GM19239 (cell line): ENCODE measurements at regions not wholly inside any gene's neighbourhood (a gene's known extent, or its start where the extent isn't known, plus 50 kb on each side); places are given as distances from the start of the nearest gene placed in this dataset.

Experiments used
- DNase-seq: peaks from one replicate; pipeline ENCODE4 v3.0.0; 2011; ENCODE audit warnings: low spot score; ENCODE audit not compliant: insufficient read length
- FAIRE-seq: peaks from 2 replicates; lab custom pipeline; 2011; peaks lifted over from hg19 to GRCh38; lab: Jason Lieb, UNC

DNA sequence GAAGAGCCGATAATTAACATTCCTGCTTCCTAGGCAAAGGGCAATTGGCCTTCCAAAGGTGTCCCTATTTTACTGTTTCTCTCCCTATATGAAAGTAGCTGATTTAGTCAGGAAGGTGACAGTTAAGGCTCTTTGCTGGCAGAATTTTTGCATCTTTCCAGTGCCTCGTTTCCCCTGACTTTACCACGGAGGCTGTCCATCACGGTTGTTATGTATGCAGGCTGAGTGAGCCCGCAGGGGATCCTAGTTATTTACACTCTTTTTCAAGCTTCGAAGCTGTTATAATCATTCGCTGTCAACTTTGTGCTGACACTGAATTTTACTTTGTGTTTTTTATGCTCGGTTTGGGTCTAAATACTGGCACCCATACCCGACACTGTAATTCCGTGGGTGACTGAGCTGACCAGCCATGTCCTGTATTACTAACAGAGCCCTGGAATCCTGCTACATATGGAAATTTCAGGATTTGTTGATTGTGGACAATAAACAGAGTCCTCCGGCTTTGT, 713.8 kb upstream of the FANCL start:
- DNase-seq (no peak), FAIRE-seq (no peak)

DNA sequence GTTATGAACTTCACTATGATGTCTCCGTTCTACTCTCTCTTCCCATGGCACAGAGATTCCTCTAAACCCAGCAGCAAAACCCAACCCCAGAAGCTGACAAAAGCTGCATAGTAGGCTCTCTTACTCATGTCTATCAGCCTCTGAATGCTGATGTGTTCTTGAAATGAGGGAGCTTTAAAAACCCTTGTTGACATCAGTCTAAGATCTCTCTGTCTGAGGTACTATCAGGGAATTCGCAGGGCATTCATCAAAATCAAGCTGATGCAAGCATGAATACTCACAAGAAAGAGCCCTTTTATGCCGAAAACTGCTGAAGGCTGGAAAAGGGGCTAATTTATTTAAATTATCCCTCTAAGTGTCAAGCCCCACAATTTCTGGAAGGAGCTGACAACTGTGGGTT, 710.6 kb upstream of the FANCL start:
- FAIRE-seq (no peak), DNase-seq (no peak)

DNA sequence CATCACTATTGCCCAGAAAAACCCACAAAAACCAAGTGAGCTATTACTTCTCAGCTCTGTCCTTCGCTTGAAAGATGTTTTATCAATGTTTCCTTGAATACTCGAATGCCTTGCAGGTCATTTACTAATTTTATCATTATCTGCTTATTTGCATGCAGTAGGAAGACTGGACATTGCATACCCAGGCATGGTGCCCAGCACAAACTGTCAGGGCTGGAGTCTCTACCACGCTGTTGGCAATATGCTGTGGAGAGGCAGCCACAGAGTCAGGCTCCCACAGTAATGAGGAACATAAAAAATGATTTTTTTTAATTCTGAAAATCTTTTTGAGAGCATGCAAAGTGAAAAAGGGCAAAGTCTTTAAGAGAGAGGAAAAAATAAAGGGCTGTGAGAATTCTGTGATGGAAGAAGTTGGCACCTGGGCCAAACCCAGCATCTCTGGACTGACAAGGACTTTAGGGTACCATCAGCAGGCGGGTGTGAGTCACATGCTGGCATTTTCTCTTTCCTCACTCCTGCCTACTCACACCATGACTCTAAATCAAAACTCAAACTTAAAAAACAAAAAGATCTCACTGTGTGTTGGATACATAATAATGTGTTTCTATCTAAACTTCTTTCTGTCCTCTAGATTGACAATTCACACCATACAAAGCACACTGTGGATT, 709.8 kb upstream of the FANCL start:
- no peak for FAIRE-seq
- no peak for DNase-seq

- no peak for FAIRE-seq
- no peak for DNase-seq
Measured at GRCh38 chr2:58939388-58939787, 698.3 kb upstream of the FANCL start.

- FAIRE-seq (no peak), DNase-seq (no peak)
Measured at GRCh38 chr2:58938988-58939387, 697.9 kb upstream of the FANCL start.

GRCh38 chr2:58932801-58933200, 691.7 kb upstream of the FANCL start:
- no peak for FAIRE-seq

GRCh38 chr2:58930537-58930936, 689.4 kb upstream of the FANCL start:
- DNase-seq: no peak
- FAIRE-seq: no peak

More at GRCh38 chr2:58932801-58933200, 691.7 kb upstream of the FANCL start:
- DNase-seq: no peak

DNA sequence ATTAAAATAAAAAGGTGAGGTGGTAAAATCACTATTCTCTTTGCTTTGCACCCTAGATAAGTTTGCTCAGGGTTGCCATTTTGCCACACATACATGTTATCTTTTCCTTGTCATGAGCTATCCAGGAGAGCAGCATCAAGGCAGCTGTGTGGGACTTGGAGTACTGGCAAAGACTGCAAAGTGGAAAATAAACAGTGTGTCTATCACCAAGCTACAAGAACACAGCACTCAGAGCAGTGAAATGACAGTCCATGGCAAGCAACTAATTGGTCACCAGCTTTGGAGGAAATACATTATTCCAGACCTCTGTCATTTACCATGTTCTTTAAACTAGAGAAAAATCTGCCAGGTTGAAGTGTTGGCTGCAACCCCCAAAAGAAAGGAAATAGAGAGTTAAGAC, 687.8 kb upstream of the FANCL start:
- no peak for DNase-seq
- no peak for FAIRE-seq

DNA sequence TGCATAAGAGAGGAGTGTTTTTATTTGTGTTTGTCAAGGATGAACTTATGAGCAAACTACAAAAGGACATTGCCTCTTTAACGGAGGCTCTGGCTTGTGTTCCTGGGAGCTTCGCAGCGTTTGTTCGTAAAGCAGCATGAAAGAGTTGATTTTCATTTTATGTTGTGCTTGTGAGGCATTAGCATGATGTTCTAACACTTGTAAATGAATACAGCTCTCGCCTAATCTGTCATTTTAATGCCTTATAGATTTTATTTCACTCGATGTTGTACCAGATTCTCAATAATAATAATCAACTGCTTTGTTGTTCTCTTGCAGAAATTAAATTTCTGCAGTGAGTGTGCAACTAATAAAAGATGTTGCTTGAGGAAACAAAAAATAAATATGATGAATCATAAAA, 687.3 kb upstream of the FANCL start:
- DNase-seq: no peak
- no peak for FAIRE-seq

- DNase-seq: no peak
- FAIRE-seq: no peak
Measured at GRCh38 chr2:58926112-58926511, 685.0 kb upstream of the FANCL start.

DNA sequence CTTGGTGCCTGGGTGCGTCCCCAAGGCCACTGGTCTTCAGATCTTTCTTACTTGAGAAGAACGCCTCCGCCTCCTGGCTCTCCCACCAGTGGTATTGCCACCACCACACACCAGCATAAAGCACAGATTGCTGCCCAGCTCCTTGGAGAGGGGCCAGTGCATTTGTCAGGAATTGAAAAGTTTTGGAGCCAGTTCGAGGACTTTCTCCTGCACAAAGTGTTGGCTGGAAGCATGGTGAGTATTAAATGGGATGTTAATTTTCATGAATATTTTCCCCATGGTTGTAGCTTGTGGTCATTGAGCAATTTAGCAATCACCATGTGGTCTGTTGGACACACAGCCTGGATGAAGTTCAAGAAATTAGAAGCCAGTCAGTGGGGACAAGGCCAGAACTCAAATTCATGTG, 684.6 kb upstream of the FANCL start:
- DNase-seq (no peak), FAIRE-seq (no peak)

DNA sequence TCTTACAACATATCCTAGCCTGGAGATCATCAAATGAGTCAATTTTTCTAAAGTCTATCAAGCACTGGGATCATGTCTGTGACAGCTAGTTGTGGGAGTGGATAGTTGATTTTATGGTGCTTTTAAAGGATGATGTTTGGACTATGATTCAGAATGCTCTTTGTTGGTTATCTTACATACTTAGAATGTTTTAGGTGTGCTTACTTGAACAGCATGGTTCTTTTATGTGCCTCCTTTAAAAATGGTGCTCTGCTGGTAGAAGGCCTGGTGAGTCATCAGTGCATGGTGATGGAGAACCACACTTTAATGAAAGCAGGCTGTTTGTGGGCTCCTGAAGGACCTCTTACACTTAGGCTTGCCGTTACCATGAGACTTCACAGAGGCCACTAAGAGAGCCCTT, 682.7 kb upstream of the FANCL start:
- DNase-seq (no peak), FAIRE-seq (no peak)

DNA sequence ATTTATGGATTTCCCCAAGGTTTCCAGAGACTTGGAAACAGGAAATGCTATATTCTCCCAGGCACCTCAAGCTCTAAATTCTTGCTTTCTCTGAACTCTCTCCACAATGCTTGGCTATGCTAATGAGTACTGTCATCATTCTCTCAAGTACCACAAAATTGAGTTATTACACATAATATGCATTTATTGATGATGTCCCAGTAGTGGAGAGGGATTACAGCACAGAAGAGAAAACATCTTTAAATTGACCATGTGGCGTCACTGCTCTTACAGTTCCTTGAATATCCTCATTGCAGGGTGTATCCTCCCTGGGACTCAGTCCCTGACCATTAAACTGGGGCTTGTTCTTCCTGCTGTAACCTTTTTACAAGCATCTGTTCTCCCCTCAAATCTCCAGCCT, 681.1 kb upstream of the FANCL start:
- FAIRE-seq (no peak), DNase-seq (no peak)

DNA sequence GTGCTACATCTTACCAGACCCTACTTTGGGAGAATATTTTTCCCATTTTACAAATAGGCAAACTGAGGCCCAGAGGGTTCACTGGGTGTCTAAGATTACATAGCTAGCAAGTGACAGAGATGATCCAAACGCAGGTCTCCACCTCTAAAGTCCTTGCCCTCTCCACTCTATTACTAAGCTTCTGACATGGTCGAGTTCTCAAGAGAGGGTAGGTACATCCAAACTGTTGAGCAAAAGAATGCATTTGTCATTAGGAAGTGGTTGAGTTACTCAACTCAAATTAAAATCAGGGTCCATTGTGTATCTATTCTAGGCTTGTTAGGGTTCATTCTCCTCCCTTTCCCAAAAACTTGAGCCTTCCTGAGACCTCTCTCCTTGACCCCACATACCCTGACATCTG, 680.6 kb upstream of the FANCL start:
- FAIRE-seq: no peak
- no peak for DNase-seq

DNA sequence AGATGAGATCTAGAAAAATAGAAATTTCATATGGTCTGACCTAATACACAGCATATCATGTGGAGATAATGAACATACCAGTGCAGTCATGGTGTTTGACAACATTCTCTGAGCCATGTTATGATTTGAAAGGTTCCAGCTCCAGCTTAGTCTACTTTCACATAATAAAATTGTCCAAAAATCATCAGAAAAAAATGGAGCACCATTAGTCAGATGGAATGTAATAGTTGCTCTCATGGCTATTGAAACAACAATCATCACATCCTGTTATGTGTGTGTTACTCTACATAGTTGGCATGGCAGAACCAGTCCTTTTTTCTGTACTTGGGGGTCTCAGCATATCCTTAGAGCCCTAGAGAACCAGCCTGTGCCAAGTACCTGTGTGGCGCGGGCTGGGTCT, 678.9 kb upstream of the FANCL start:
- FAIRE-seq: no peak
- no peak for DNase-seq

DNA sequence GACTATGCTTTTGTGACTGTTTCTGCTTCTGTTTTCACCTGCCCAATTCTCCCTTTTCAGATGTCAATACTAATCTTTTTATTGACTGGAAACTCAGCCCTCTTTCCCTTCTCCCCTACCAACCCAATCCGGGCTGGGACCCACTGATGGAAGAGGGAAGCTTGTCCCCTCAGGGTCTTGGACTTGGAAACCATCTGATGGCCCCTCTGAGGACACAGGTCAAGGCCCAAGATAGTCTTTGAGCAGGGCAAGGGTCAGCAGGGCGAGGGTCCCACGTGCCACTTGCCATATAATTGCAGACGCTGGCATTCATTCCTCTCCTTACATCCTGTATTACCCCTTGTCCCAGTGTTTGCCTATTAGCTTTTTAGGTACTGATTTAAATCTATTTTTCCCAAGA, 678.2 kb upstream of the FANCL start:
- FAIRE-seq: no peak

DNA sequence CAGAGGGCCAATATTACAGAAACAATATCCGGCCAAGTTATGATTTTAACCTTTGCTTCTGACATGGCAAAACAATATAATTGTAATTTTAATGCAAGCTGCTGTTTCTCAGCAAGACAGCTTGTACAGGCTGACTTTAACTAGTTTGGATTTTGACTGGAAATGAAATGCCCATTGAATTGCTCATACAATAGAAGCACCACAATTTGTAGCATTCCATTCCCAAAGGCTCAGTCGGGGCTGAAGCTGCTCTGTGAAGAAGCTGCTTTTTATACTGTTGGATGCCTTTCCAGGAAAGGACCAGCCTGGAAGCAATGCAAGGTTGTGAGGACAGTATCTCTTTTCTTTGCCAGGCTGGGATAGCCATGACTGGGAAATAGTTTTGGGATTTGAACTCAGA, 677.0 kb upstream of the FANCL start:
- DNase-seq: no peak
- FAIRE-seq: no peak

More for the DNA sequence above, 678.2 kb upstream of the FANCL start:
- no peak for DNase-seq

DNA sequence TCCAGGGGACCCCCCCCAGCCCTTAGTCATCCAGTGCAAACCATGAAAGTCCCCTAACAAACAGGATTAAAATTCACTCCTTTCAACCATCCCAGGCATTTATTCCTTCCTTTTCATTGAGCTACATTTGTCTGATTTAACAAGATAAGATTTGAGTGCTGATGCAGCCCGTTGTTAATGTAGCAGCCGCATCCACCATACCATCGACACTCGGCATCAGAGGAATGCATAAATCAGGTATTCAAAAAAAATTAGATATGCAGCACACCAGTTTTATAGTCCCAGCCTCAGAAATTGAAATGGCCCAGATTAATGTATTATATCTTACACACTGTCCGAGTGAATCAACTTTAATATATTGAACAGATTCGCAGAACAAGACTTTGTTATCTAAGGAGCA, 676.5 kb upstream of the FANCL start:
- FAIRE-seq (no peak), DNase-seq (no peak)

- no peak for FAIRE-seq
- no peak for DNase-seq
Measured at GRCh38 chr2:58916063-58916462, 674.9 kb upstream of the FANCL start.

GRCh38 chr2:58914733-58915505, 673.8 kb upstream of the FANCL start:
- FAIRE-seq (no peak), DNase-seq (no peak)

DNA sequence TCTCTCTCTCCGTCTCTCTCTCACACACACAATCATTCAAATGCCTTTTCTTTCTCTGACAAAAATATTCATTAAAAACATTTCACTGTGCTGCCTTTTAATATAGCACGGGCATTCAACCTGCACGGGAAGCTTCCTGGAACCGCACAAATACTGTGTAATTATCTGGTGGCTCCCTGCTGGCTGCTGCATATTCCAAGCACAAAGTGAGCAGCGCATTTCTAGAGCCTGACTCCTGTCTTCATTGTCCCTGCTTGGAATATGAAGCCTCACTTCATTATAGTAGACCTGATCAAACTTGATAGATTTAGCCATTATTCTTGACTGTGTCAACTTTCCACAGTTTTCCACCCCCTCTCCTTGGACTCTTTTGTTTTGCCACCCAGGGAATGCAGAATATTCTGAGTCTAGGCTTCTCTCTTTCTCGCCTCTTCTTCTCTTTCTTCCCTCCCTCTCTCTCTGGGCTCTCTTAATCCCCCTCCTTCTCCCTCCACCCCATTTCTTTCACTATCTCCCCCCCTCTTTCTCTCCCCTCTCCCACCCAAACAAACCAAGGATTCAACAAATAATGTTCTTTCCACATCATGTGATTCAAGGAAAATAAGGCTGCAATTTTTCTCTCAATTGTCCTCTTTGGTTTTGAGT, 672.1 kb upstream of the FANCL start:
- DNase-seq (no peak), FAIRE-seq (no peak)
